Activated T-helper 17 cell treated with anti-CD3 and anti-CD28 coated beads, Interleukin-2, amount 50 U/mL, for 72 hours (primary cell): ENCODE measurements at regions not wholly inside any gene's neighbourhood (a gene's known extent, or its start where the extent isn't known, plus 50 kb on each side); places are given as distances from the start of the nearest gene placed in this dataset.

Experiments used
- ATAC-seq: fragments of 150-1000 bp; cut with Tn5 transposase; replicated peaks from 2 replicates; pipeline ENCODE4 v1.10.0; 2021; ENCODE audit warnings: mild to moderate bottlenecking, moderate library complexity
- H3K27ac Mint-ChIP-seq: one replicate; pipeline ENCODE4 v1.8.0; 2022; ENCODE audit warnings: mixed read lengths
- H3K27me3 Mint-ChIP-seq: one replicate; pipeline ENCODE4 v1.8.0; 2022; ENCODE audit warnings: mixed read lengths
- H3K36me3 Mint-ChIP-seq: one replicate; pipeline ENCODE4 v1.8.0; 2022; ENCODE audit warnings: low read depth, mild to moderate bottlenecking, mixed read lengths
- H3K4me1 Mint-ChIP-seq: one replicate; pipeline ENCODE4 v1.8.0; 2022; ENCODE audit warnings: mixed read lengths
- H3K4me3 Mint-ChIP-seq: one replicate; pipeline ENCODE4 v1.8.0; 2022; ENCODE audit warnings: mild to moderate bottlenecking, mixed read lengths
- H3K9me3 Mint-ChIP-seq: one replicate; pipeline ENCODE4 v1.8.0; 2022; ENCODE audit warnings: mixed read lengths

- Mint-ChIP-seq H3K4me1 (no peaks in the 10 kb centered on the region), H3K36me3 (no peaks in the 10 kb centered on the region), H3K27me3 (no peaks in the 10 kb centered on the region), H3K27ac (no peak overlapping the region), H3K9me3 (no peaks in the 10 kb centered on the region), H3K4me3 (no peak overlapping the region)
- ATAC-seq, result no peak
Measured at GRCh38 chr2:211089127-211089526, 532.7 kb downstream of the CPS1 start.

- Mint-ChIP-seq H3K9me3 (peaks cover 4% of the 10 kb centered on the region), H3K4me1 (no peaks in the 10 kb centered on the region), H3K4me3 (no peak overlapping the region), H3K27ac (no peak overlapping the region), H3K36me3 (no peaks in the 10 kb centered on the region), H3K27me3 (no peaks in the 10 kb centered on the region)
- no peak for ATAC-seq
Measured at GRCh38 chr2:211093743-211094303, 537.4 kb downstream of the CPS1 start.

DNA sequence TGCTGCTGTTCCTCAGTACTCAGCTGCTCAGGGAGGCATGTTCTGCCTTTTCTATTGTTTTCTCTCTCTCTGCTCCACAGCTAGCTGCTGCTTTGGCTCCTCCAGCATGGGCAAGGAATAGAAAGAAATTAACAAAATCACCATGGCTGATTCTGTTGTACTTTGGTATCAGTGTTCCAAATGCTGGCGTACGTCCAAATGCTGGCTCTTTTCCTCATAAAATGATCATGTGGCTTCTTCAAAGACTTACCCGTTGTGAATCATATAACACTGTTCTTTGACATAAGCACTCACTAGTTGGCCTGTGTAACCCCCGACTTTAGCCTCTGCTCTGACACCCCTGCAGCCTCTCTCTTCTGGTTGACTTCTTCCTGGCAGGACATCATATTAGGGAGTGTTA is 547.6 kb downstream of the CPS1 start:
- H3K27ac Mint-ChIP-seq, result no peak overlapping the region
- ATAC-seq, result no peak
- peaks cover 11% of the 10 kb centered on the region for H3K9me3 Mint-ChIP-seq
- H3K27me3 Mint-ChIP-seq, result no peaks in the 10 kb centered on the region
- H3K4me1 Mint-ChIP-seq, result no peaks in the 10 kb centered on the region
- H3K4me3 Mint-ChIP-seq, result no peak overlapping the region
- H3K36me3 Mint-ChIP-seq, result no peaks in the 10 kb centered on the region

GRCh38 chr2:211113334-211114175 is 557.2 kb downstream of the CPS1 start:
- Mint-ChIP-seq H3K27me3 (no peaks in the 10 kb centered on the region), H3K4me3 (no peak overlapping the region), H3K9me3 (no peaks in the 10 kb centered on the region), H3K36me3 (no peaks in the 10 kb centered on the region), H3K27ac (no peak overlapping the region), H3K4me1 (no peaks in the 10 kb centered on the region)
- ATAC-seq, result no peak

GRCh38 chr2:211114826-211115455 is 558.5 kb downstream of the CPS1 start:
- Mint-ChIP-seq H3K36me3 (no peaks in the 10 kb centered on the region), H3K4me3 (no peak overlapping the region), H3K27ac (no peak overlapping the region), H3K4me1 (no peaks in the 10 kb centered on the region), H3K9me3 (no peaks in the 10 kb centered on the region), H3K27me3 (no peaks in the 10 kb centered on the region)
- ATAC-seq, result no peak

DNA sequence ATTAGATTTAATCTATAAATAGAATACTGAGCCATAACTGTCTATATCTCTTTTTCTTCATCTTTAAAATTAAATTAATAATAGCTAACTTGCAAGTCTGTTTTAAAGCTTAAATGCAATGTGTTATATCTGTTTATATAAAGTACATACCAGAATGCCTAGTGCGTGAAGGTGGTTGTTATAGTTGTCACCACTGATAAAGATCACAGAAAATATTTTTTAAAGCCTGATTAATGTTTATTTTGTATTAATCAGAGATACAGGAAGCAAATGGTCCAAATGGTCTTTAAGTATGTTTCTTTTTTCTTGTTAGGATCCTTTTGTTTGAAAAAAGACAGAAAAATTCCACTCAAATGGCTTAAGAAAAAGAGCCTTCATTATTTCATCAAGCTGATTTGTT is 560.6 kb downstream of the CPS1 start:
- Mint-ChIP-seq H3K36me3 (no peaks in the 10 kb centered on the region), H3K4me3 (no peak overlapping the region), H3K9me3 (no peaks in the 10 kb centered on the region), H3K4me1 (no peaks in the 10 kb centered on the region), H3K27me3 (no peaks in the 10 kb centered on the region), H3K27ac (no peak overlapping the region)
- ATAC-seq, result no peak

DNA sequence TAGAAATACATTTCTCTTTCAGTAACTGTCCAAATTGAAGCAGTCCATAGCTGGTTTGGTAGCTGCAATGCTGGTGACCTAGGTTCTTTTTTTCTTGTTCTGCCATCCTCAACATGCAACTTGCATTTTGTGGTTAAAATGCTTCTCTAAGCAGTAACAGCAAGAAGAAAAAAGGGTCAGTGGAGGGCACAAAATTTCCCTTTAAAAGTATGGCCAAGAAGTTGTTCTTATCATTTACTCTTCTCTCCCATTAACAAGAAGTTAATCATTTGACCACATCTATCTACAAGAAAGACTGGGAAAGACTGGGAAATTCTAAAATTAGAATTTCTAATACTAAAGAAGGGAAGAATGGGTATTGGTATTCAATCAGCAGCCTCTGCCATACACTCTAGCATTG is 569.9 kb downstream of the CPS1 start:
- ATAC-seq, result no peak
- Mint-ChIP-seq H3K4me1 (no peaks in the 10 kb centered on the region), H3K9me3 (no peaks in the 10 kb centered on the region), H3K27me3 (no peaks in the 10 kb centered on the region), H3K27ac (no peak overlapping the region), H3K36me3 (no peaks in the 10 kb centered on the region), H3K4me3 (no peak overlapping the region)

- H3K4me3 Mint-ChIP-seq, result no peak overlapping the region
- H3K9me3 Mint-ChIP-seq, result no peaks in the 10 kb centered on the region
- no peak overlapping the region for H3K27ac Mint-ChIP-seq
- no peaks in the 10 kb centered on the region for H3K4me1 Mint-ChIP-seq
- H3K27me3 Mint-ChIP-seq, result no peaks in the 10 kb centered on the region
- ATAC-seq, result no peak
- H3K36me3 Mint-ChIP-seq, result no peaks in the 10 kb centered on the region
Measured at GRCh38 chr2:211127501-211127900, 571.1 kb downstream of the CPS1 start.

- no peak for ATAC-seq
- Mint-ChIP-seq H3K27ac (no peak overlapping the region), H3K36me3 (no peaks in the 10 kb centered on the region), H3K4me3 (no peak overlapping the region), H3K4me1 (no peaks in the 10 kb centered on the region), H3K9me3 (no peaks in the 10 kb centered on the region), H3K27me3 (no peaks in the 10 kb centered on the region)
Measured at GRCh38 chr2:211128287-211128686, 571.9 kb downstream of the CPS1 start.

DNA sequence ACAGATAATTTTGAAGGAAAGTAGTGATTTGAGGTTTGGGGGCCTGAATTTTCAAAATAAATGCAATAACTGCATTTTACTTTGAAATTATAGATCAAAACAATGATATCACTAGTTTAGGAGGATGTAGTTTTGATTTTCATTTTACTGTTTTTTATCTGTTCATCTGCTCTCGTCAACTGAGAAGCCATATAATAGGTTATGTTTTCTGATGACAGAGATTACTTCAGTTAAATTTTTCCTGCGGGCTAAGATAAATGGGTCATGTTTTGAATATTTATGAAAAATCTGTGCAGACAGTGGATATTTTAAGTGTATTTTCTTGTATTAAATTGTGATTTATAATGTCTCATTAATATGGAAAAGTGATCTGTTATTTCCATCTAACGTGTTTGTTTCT is 573.4 kb downstream of the CPS1 start:
- no peak overlapping the region for H3K27ac Mint-ChIP-seq
- ATAC-seq, result no peak
- H3K36me3 Mint-ChIP-seq, result no peaks in the 10 kb centered on the region
- H3K9me3 Mint-ChIP-seq, result no peaks in the 10 kb centered on the region
- H3K4me3 Mint-ChIP-seq, result no peak overlapping the region
- no peaks in the 10 kb centered on the region for H3K27me3 Mint-ChIP-seq
- no peaks in the 10 kb centered on the region for H3K4me1 Mint-ChIP-seq

GRCh38 chr2:211132046-211132445 is 575.6 kb downstream of the CPS1 start:
- Mint-ChIP-seq H3K27me3 (no peaks in the 10 kb centered on the region), H3K4me3 (no peak overlapping the region), H3K9me3 (no peaks in the 10 kb centered on the region), H3K4me1 (no peaks in the 10 kb centered on the region), H3K27ac (no peak overlapping the region), H3K36me3 (no peaks in the 10 kb centered on the region)
- no peak for ATAC-seq

DNA sequence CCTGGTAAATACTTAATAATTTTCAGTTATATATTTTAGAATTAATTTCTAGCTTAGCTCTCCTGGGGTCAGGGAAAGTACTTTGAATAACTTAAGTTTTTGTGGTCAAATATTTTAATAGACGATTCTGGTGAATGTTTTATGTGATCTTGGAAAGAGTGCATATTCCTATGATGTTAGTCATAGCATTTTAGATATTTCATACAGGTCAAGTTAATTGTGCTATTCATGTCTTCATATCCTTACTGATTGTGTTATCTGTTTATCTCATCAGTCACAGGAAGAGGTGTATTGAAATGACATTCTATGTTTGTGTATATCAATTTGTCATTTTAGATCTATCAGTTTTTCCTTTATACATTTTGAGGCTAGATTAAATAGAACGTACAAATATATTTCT is 576.2 kb downstream of the CPS1 start:
- no peaks in the 10 kb centered on the region for H3K4me1 Mint-ChIP-seq
- no peaks in the 10 kb centered on the region for H3K27me3 Mint-ChIP-seq
- no peaks in the 10 kb centered on the region for H3K36me3 Mint-ChIP-seq
- no peaks in the 10 kb centered on the region for H3K9me3 Mint-ChIP-seq
- no peak overlapping the region for H3K4me3 Mint-ChIP-seq
- no peak overlapping the region for H3K27ac Mint-ChIP-seq
- no peak for ATAC-seq

- no peaks in the 10 kb centered on the region for H3K27me3 Mint-ChIP-seq
- no peak for ATAC-seq
- H3K27ac Mint-ChIP-seq, result no peak overlapping the region
- H3K36me3 Mint-ChIP-seq, result no peaks in the 10 kb centered on the region
- no peak overlapping the region for H3K4me3 Mint-ChIP-seq
- no peaks in the 10 kb centered on the region for H3K9me3 Mint-ChIP-seq
- H3K4me1 Mint-ChIP-seq, result no peaks in the 10 kb centered on the region
Measured at GRCh38 chr2:211133766-211134165, 577.4 kb downstream of the CPS1 start.

DNA sequence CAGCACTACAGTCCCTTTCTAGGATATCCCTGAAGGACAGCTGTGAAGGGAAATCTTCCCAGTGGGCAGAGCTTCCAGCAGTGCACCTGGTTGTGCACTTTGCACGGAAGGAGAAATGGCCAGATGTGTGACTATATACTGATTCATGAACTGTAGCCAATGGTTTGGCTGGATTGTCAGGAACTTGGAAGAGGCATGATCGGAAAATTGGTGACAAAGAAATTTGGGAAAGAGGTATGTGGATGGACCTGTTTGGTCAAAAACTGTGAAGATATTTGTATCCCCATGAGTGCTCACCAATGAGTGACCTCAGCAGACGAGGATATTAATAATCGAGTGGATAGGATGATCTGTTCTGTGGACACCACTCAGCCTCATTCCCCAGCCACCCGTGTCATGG is 582.2 kb downstream of the CPS1 start:
- Mint-ChIP-seq H3K27me3 (no peaks in the 10 kb centered on the region), H3K9me3 (peaks cover 6% of the 10 kb centered on the region), H3K4me1 (no peaks in the 10 kb centered on the region), H3K4me3 (no peak overlapping the region), H3K27ac (no peak overlapping the region), H3K36me3 (no peaks in the 10 kb centered on the region)
- no peak for ATAC-seq

GRCh38 chr2:211141646-211142045 is 585.2 kb downstream of the CPS1 start:
- Mint-ChIP-seq H3K36me3 (no peaks in the 10 kb centered on the region), H3K9me3 (peaks cover 6% of the 10 kb centered on the region), H3K27ac (no peak overlapping the region), H3K4me1 (no peaks in the 10 kb centered on the region), H3K27me3 (no peaks in the 10 kb centered on the region), H3K4me3 (no peak overlapping the region)
- no peak for ATAC-seq
